ENCODE measurements at regions not wholly inside any gene's neighbourhood (a gene's known extent, or its start where the extent isn't known, plus 50 kb on each side); places are given as distances from the start of the nearest gene placed in this dataset.

GRCh38 chr5:163580516-163580915, 75.1 kb downstream of the MAT2B start:
- TF ChIP-seq CTCF (IDR thresholded peaks at IDR 0.05) = no peak
- no peak for TF ChIP-seq POLR2A (IDR thresholded peaks at IDR 0.05)

Data from thyroid gland (tissue), 4 donors.